ENCODE measurements at regions not wholly inside any gene's neighbourhood (a gene's known extent, or its start where the extent isn't known, plus 50 kb on each side); places are given as distances from the start of the nearest gene placed in this dataset.

DNA sequence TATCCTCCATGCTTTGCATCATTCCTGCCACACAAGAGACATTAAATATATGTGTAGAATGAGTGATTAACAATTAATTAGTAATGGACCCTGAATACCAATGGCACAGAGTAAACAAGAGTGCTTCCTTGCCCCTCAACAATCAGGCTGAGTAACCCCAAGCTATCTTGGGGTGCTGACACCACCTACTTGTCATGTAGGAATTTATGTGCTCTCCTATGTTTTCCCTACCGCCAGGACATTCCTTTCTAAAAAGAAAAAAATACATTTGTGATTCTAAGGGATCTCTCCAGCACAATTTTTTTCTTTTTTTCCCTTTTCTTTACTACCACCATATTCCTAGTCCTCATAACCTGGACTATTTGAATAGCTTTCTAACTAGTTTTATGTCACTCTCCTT lies 449.1 kb downstream of the MFSD1 start:
- 0% methylated on average over 1 of the region's 1 CpG for WGBS (ENCODE audit: insufficient coverage, low coverage, missing lambda C conversion rate)
- in situ Hi-C loops (cut with MboI) (no loop called here), intact Hi-C loops (cut with micrococcal nuclease) (no loop called here)
- BruUV-seq (replicated peaks) = no TSS peak
- POLR2A ChIA-PET = no interaction called here
- CTCF ChIA-PET (ENCODE audit: low intra/inter-chr PET ratio) = no interaction called here
- FAIRE-seq (no peak), ATAC-seq (no peak), DNase-seq (ENCODE audit: extremely low read depth in 1 of 4, low spot score in 3 of 4) (no peak)
- H3K4me1 ChIP-seq (replicated peaks in 1 of 2; ENCODE audit: control insufficient read depth in 2 of 2, insufficient read depth in 2 of 2, low read length in 2 of 2) = no peaks in the 10 kb centered on the region
- no peaks in the 10 kb centered on the region for H3K79me2 ChIP-seq (ENCODE audit: control insufficient read depth, insufficient read depth, low read length)
- no peak overlapping the region for H3K9ac ChIP-seq (ENCODE audit: insufficient read depth in 1 of 2, low read depth in 2 of 2, low read length in 2 of 2)
- H2AFZ ChIP-seq (ENCODE audit: low read depth, low read length) = no peak overlapping the region
- H3K4me3 ChIP-seq = no peak overlapping the region
- no peaks in the 10 kb centered on the region for H3K9me1 ChIP-seq (ENCODE audit: control insufficient read depth, insufficient read depth, low read length)
- H3K4me2 ChIP-seq (ENCODE audit: insufficient read depth, low read length) = no peak overlapping the region
- H4K20me1 ChIP-seq (replicated peaks; ENCODE audit: control insufficient read depth, insufficient read depth, low read length) = no peaks in the 10 kb centered on the region
- no peak overlapping the region for H3K27ac ChIP-seq (ENCODE audit: extremely low read depth, low read depth, low read length)
- H3K9me3 ChIP-seq (replicated peaks; ENCODE audit: control insufficient read depth, insufficient read depth, low read depth, low read length) = no peaks in the 10 kb centered on the region; the same call in 1 of the 2 replicates
- H3K27me3 ChIP-seq (ENCODE audit: control insufficient read depth in 2 of 2, insufficient read depth in 2 of 2, low read length in 2 of 2) = no peaks in the 10 kb centered on the region
- H3K36me3 ChIP-seq (ENCODE audit: control insufficient read depth, insufficient read depth, low read length) = no peaks in the 10 kb centered on the region
- TF ChIP-seq, protein P1, sequence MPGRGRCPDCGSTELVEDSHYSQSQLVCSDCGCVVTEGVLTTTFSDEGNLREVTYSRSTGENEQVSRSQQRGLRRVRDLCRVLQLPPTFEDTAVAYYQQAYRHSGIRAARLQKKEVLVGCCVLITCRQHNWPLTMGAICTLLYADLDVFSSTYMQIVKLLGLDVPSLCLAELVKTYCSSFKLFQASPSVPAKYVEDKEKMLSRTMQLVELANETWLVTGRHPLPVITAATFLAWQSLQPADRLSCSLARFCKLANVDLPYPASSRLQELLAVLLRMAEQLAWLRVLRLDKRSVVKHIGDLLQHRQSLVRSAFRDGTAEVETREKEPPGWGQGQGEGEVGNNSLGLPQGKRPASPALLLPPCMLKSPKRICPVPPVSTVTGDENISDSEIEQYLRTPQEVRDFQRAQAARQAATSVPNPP (IDR thresholded peaks at IDR 0.05; ENCODE audit: borderline replicate concordance, insufficient read depth, insufficient read length) = no peak
- TF ChIP-seq, protein P2, sequence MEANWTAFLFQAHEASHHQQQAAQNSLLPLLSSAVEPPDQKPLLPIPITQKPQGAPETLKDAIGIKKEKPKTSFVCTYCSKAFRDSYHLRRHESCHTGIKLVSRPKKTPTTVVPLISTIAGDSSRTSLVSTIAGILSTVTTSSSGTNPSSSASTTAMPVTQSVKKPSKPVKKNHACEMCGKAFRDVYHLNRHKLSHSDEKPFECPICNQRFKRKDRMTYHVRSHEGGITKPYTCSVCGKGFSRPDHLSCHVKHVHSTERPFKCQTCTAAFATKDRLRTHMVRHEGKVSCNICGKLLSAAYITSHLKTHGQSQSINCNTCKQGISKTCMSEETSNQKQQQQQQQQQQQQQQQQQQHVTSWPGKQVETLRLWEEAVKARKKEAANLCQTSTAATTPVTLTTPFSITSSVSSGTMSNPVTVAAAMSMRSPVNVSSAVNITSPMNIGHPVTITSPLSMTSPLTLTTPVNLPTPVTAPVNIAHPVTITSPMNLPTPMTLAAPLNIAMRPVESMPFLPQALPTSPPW (CRISPR knock-in tag; IDR thresholded peaks at IDR 0.05) = no peak
- TF ChIP-seq ZNF184 (CRISPR knock-in tag; IDR thresholded peaks at IDR 0.05) (no peak), ZNF586 (CRISPR knock-in tag; conservative IDR thresholded peaks at IDR 0.05) (no peak), GABPA (tag; conservative IDR thresholded peaks at IDR 0.05; ENCODE audit: low read depth) (no peak), YY1 (IDR thresholded peaks at IDR 0.05; ENCODE audit: borderline replicate concordance in 1 of 3, control insufficient read depth in 1 of 3, extremely low read depth in 1 of 3, insufficient read depth in 3 of 3, insufficient read length in 1 of 3, insufficient replicate concordance in 2 of 3, low read depth in 1 of 3, low read length in 2 of 3) (no peak), RBM22 (IDR thresholded peaks at IDR 0.05; ENCODE audit: low read depth, low read length, poor library complexity, severe bottlenecking) (no peak), BCL6 (CRISPR knock-in tag; IDR thresholded peaks at IDR 0.05) (no peak), PRPF4 (IDR thresholded peaks at IDR 0.05; ENCODE audit: insufficient read depth, low read depth, low read length, poor library complexity, severe bottlenecking) (no peak)
- TF ChIP-seq, protein P3, sequence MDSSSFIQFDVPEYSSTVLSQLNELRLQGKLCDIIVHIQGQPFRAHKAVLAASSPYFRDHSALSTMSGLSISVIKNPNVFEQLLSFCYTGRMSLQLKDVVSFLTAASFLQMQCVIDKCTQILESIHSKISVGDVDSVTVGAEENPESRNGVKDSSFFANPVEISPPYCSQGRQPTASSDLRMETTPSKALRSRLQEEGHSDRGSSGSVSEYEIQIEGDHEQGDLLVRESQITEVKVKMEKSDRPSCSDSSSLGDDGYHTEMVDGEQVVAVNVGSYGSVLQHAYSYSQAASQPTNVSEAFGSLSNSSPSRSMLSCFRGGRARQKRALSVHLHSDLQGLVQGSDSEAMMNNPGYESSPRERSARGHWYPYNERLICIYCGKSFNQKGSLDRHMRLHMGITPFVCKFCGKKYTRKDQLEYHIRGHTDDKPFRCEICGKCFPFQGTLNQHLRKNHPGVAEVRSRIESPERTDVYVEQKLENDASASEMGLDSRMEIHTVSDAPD (CRISPR knock-in tag; IDR thresholded peaks at IDR 0.05) = no peak
- TF ChIP-seq, protein P4, sequence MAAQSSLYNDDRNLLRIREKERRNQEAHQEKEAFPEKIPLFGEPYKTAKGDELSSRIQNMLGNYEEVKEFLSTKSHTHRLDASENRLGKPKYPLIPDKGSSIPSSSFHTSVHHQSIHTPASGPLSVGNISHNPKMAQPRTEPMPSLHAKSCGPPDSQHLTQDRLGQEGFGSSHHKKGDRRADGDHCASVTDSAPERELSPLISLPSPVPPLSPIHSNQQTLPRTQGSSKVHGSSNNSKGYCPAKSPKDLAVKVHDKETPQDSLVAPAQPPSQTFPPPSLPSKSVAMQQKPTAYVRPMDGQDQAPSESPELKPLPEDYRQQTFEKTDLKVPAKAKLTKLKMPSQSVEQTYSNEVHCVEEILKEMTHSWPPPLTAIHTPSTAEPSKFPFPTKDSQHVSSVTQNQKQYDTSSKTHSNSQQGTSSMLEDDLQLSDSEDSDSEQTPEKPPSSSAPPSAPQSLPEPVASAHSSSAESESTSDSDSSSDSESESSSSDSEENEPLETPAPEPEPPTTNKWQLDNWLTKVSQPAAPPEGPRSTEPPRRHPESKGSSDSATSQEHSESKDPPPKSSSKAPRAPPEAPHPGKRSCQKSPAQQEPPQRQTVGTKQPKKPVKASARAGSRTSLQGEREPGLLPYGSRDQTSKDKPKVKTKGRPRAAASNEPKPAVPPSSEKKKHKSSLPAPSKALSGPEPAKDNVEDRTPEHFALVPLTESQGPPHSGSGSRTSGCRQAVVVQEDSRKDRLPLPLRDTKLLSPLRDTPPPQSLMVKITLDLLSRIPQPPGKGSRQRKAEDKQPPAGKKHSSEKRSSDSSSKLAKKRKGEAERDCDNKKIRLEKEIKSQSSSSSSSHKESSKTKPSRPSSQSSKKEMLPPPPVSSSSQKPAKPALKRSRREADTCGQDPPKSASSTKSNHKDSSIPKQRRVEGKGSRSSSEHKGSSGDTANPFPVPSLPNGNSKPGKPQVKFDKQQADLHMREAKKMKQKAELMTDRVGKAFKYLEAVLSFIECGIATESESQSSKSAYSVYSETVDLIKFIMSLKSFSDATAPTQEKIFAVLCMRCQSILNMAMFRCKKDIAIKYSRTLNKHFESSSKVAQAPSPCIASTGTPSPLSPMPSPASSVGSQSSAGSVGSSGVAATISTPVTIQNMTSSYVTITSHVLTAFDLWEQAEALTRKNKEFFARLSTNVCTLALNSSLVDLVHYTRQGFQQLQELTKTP (IDR thresholded peaks at IDR 0.05; ENCODE audit: low read depth in 1 of 2, partially characterized antibody in 2 of 2) = no peak
- TF ChIP-seq, protein P5, sequence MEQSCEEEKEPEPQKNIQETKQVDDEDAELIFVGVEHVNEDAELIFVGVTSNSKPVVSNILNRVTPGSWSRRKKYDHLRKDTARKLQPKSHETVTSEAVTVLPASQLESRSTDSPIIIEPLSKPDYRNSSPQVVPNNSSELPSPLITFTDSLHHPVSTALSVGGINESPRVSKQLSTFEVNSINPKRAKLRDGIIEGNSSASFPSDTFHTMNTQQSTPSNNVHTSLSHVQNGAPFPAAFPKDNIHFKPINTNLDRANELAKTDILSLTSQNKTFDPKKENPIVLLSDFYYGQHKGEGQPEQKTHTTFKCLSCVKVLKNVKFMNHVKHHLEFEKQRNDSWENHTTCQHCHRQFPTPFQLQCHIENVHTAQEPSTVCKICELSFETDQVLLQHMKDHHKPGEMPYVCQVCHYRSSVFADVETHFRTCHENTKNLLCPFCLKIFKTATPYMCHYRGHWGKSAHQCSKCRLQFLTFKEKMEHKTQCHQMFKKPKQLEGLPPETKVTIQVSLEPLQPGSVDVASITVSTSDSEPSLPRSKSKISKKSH (CRISPR knock-in tag; IDR thresholded peaks at IDR 0.05) = no peak
